ENCODE measurements at regions not wholly inside any gene's neighbourhood (a gene's known extent, or its start where the extent isn't known, plus 50 kb on each side); places are given as distances from the start of the nearest gene placed in this dataset.

DNA sequence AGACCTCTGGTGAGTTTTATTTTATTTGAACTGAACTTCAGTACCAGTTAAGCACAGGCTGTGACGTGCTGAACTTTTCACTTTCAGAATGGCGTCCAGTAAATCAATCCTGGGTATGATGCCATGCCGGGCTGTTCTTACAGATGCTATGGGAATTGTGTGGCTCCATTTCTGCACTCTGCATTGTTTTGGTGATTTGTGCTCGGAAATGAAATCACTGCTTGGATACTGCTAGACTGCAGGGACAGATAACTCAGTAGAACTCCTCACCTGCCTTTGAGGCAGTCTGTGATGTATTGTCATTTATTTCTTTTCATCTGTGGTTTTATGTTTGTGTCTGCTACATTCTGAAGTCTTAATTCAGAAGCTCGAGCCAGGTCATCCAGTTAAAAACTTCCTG lies 172.7 kb downstream of the PTPN11 start:
- no peak overlapping the region for H3K4me3 ChIP-seq (ENCODE audit: low read depth, low read length)
- CTCF ChIA-PET = no interaction called here
- POLR2A ChIA-PET = no interaction called here
- TF ChIP-seq, protein P1, sequence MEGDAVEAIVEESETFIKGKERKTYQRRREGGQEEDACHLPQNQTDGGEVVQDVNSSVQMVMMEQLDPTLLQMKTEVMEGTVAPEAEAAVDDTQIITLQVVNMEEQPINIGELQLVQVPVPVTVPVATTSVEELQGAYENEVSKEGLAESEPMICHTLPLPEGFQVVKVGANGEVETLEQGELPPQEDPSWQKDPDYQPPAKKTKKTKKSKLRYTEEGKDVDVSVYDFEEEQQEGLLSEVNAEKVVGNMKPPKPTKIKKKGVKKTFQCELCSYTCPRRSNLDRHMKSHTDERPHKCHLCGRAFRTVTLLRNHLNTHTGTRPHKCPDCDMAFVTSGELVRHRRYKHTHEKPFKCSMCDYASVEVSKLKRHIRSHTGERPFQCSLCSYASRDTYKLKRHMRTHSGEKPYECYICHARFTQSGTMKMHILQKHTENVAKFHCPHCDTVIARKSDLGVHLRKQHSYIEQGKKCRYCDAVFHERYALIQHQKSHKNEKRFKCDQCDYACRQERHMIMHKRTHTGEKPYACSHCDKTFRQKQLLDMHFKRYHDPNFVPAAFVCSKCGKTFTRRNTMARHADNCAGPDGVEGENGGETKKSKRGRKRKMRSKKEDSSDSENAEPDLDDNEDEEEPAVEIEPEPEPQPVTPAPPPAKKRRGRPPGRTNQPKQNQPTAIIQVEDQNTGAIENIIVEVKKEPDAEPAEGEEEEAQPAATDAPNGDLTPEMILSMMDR (IDR thresholded peaks at IDR 0.05; ENCODE audit: insufficient read depth, low read length, missing control alignments) = no peak
- no peak for DNase-seq (ENCODE audit: low read depth, low spot score)

DNA sequence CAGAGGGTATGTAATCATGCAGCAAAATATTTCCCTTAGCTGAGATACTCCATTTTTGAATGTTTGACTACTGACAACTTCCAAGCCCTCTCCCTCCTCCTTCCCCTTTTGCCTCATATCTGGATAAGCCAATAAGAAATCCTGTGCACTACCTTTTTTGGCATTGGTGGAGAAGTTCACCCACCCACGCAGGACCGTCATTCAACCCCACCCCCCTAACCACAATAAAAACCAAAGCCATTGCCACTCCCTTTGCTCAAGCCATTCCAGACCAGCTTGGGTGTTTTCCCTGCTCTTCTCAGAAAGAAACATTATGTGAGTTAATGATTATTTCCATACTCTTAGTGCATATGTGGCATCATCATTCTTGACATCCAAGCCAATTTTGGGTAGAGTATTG lies 176.7 kb downstream of the PTPN11 start:
- CTCF ChIA-PET = no interaction called here

DNA sequence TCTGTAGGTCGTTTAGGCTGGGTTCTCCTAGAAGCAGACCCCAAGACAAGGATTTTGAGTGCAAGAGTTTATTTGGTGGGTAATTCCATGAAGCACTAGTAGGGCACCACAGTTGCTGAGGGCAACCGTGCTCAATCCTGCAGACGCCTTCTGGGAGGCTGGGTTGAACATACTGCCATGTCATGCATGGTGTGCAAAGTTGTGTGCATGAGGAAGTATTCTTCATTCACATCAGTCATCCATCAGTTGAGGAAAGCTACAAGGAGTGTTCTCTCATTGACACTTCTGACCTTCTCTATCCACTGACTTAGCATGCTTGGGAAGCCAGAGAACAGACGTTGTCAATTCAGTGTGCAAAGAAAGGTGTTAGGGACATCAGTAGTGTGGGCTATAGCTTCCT lies 179.2 kb downstream of the PTPN11 start:
- CTCF ChIA-PET = no interaction called here
- DNase-seq (ENCODE audit: low read depth, low spot score) = no peak
- POLR2A ChIA-PET = no interaction called here
- H3K4me3 ChIP-seq (ENCODE audit: low read depth, low read length) = no peak overlapping the region
- TF ChIP-seq, protein P1 (IDR thresholded peaks at IDR 0.05; ENCODE audit: insufficient read depth, low read length, missing control alignments) = no peak

More for the DNA sequence above, 176.7 kb downstream of the PTPN11 start:
- H3K4me3 ChIP-seq (ENCODE audit: low read depth, low read length) = no peak overlapping the region
- no peak for DNase-seq (ENCODE audit: low read depth, low spot score)
- TF ChIP-seq, protein P1 (IDR thresholded peaks at IDR 0.05; ENCODE audit: insufficient read depth, low read length, missing control alignments) = no peak
- POLR2A ChIA-PET = no interaction called here

DNA sequence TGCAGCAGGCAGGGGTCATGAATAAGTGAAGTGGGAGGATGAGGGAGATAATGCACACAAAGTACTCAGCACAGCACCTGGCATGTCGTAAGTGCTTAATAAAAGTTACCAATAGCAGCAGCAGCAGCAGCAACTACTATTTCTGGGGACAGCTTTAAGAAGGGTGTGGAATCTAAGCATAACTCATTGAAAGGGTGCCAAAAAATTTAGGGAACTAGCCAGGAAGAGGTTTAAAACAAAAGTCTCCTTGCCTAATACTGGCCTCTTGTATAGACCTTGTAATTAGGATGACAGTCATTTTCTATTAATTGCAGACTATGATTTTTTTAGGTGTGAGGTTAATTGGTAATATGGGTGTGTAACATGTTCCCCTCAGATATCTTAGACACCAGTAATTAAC lies 179.9 kb downstream of the PTPN11 start:
- ChIA-PET CTCF (no interaction called here), POLR2A (no interaction called here)
- TF ChIP-seq, protein P1 (IDR thresholded peaks at IDR 0.05; ENCODE audit: insufficient read depth, low read length, missing control alignments) = no peak
- no peak for DNase-seq (ENCODE audit: low read depth, low spot score)
- no peak overlapping the region for H3K4me3 ChIP-seq (ENCODE audit: low read depth, low read length)

DNA sequence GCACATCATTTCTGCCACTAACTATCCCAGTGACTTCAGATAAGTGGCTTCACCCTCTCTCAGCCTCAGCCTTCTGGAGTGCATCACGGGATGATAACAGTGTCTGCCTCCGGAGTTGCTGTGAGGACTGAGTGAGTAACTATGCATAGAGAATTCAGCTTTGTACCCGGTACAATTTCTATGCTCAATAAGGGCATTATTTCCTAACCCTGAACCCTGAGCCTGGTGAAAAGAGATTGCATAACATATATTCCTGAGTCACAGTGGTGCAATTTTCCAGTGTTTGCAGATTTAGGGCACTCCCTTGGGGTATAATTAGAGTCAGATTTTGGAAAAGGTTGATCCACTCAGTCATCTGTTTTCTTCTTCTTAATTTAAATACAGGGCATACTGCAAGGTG lies 181.1 kb downstream of the PTPN11 start:
- POLR2A ChIA-PET = no interaction called here
- CTCF ChIA-PET = no interaction called here
- TF ChIP-seq, protein P1 (IDR thresholded peaks at IDR 0.05; ENCODE audit: insufficient read depth, low read length, missing control alignments) = no peak
- no peak overlapping the region for H3K4me3 ChIP-seq (ENCODE audit: low read depth, low read length)
- DNase-seq (ENCODE audit: low read depth, low spot score) = no peak

DNA sequence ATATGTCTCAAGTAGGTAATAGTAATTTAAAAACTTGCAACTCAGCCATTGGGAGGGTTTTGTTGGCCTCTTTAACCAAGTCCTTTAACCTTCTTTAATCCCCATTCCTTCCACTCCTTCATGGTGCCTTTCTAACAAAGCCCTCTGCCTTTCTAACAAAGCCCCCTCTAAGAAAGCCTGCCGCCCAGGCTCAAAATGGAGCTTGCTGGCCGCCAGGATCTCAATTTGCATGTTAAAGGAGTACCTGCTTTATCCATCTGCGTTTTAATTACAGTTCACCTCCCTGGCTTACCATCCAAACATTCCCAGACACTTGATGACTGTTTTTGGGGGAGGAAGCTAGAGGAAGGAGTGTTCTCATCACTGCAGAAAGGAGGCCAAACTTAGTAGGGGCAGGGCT lies 183.4 kb downstream of the PTPN11 start:
- no peak for DNase-seq (ENCODE audit: low read depth, low spot score)
- ChIA-PET CTCF (no interaction called here), POLR2A (no interaction called here)
- H3K4me3 ChIP-seq (ENCODE audit: low read depth, low read length) = no peak overlapping the region
- TF ChIP-seq, protein P1 (IDR thresholded peaks at IDR 0.05; ENCODE audit: insufficient read depth, low read length, missing control alignments) = no peak

Measured in AG04449 (cell line).